ENCODE measurements at regions not wholly inside any gene's neighbourhood (a gene's known extent, or its start where the extent isn't known, plus 50 kb on each side); places are given as distances from the start of the nearest gene placed in this dataset.

GRCh38 chr11:91986218-91986617 is 238.4 kb upstream of the FAT3 start:
- Mint-ChIP-seq H3K4me3 (ENCODE audit: unreplicated experiment) (no peak overlapping the region), H3K27ac (ENCODE audit: unreplicated experiment) (no peak overlapping the region), H3K36me3 (ENCODE audit: low read depth, unreplicated experiment) (no peaks in the 10 kb centered on the region), H3K27me3 (ENCODE audit: unreplicated experiment) (peaks cover 1% of the 10 kb centered on the region), H3K4me1 (ENCODE audit: unreplicated experiment) (peaks cover 11% of the 10 kb centered on the region), H3K9me3 (ENCODE audit: unreplicated experiment) (no peaks in the 10 kb centered on the region)
- no peak for DNase-seq (ENCODE audit: low spot score)
- no peak for TF ChIP-seq CTCF (IDR thresholded peaks at IDR 0.05; ENCODE audit: unreplicated experiment)

- TF ChIP-seq CTCF (IDR thresholded peaks at IDR 0.05; ENCODE audit: unreplicated experiment): no peak
- Mint-ChIP-seq H3K4me3 (ENCODE audit: unreplicated experiment) (no peak overlapping the region), H3K9me3 (ENCODE audit: unreplicated experiment) (no peaks in the 10 kb centered on the region), H3K27me3 (ENCODE audit: unreplicated experiment) (peaks cover 1% of the 10 kb centered on the region), H3K4me1 (ENCODE audit: unreplicated experiment) (peaks cover 11% of the 10 kb centered on the region), H3K36me3 (ENCODE audit: low read depth, unreplicated experiment) (no peaks in the 10 kb centered on the region), H3K27ac (ENCODE audit: unreplicated experiment) (no peak overlapping the region)
- DNase-seq (ENCODE audit: low spot score): no peak
These were observed 240.5 kb upstream of the FAT3 start for GRCh38 chr11:91984033-91984584.

- H3K4me1 Mint-ChIP-seq (ENCODE audit: unreplicated experiment): peaks cover 11% of the 10 kb centered on the region
- H3K27ac Mint-ChIP-seq (ENCODE audit: unreplicated experiment): no peak overlapping the region
- no peaks in the 10 kb centered on the region for H3K27me3 Mint-ChIP-seq (ENCODE audit: unreplicated experiment)
- DNase-seq (ENCODE audit: low spot score): no peak
- H3K36me3 Mint-ChIP-seq (ENCODE audit: low read depth, unreplicated experiment): no peaks in the 10 kb centered on the region
- TF ChIP-seq CTCF (IDR thresholded peaks at IDR 0.05; ENCODE audit: unreplicated experiment): no peak
- no peak overlapping the region for H3K4me3 Mint-ChIP-seq (ENCODE audit: unreplicated experiment)
- H3K9me3 Mint-ChIP-seq (ENCODE audit: unreplicated experiment): no peaks in the 10 kb centered on the region
These were observed 242.6 kb upstream of the FAT3 start for GRCh38 chr11:91981995-91982394.

- no peak for DNase-seq (ENCODE audit: low spot score)
- Mint-ChIP-seq H3K4me1 (ENCODE audit: unreplicated experiment) (no peaks in the 10 kb centered on the region), H3K4me3 (ENCODE audit: unreplicated experiment) (no peak overlapping the region), H3K36me3 (ENCODE audit: low read depth, unreplicated experiment) (no peaks in the 10 kb centered on the region), H3K27ac (ENCODE audit: unreplicated experiment) (no peak overlapping the region), H3K9me3 (ENCODE audit: unreplicated experiment) (no peaks in the 10 kb centered on the region), H3K27me3 (ENCODE audit: unreplicated experiment) (no peaks in the 10 kb centered on the region)
- TF ChIP-seq CTCF (IDR thresholded peaks at IDR 0.05; ENCODE audit: unreplicated experiment): no peak
These were observed 244.8 kb upstream of the FAT3 start for GRCh38 chr11:91979775-91980174.

GRCh38 chr11:91978747-91979146 is 245.9 kb upstream of the FAT3 start:
- Mint-ChIP-seq H3K4me1 (ENCODE audit: unreplicated experiment) (no peaks in the 10 kb centered on the region), H3K27me3 (ENCODE audit: unreplicated experiment) (no peaks in the 10 kb centered on the region), H3K9me3 (ENCODE audit: unreplicated experiment) (no peaks in the 10 kb centered on the region), H3K27ac (ENCODE audit: unreplicated experiment) (no peak overlapping the region), H3K4me3 (ENCODE audit: unreplicated experiment) (no peak overlapping the region), H3K36me3 (ENCODE audit: low read depth, unreplicated experiment) (no peaks in the 10 kb centered on the region)
- no peak for TF ChIP-seq CTCF (IDR thresholded peaks at IDR 0.05; ENCODE audit: unreplicated experiment)
- no peak for DNase-seq (ENCODE audit: low spot score)
